ENCODE measurements at regions not wholly inside any gene's neighbourhood (a gene's known extent, or its start where the extent isn't known, plus 50 kb on each side); places are given as distances from the start of the nearest gene placed in this dataset.
"Not testable (repeated sequence)": the region's sequence is repeated elsewhere in the genome, so short reads cannot be mapped to it uniquely, and the experiment has no call there.

- H3K36me3 ChIP-seq = no peaks in the 10 kb centered on the region
- H3K27me3 ChIP-seq = no peaks in the 10 kb centered on the region
- in situ Hi-C loops (cut with MboI; ENCODE audit: low pct_ligation_motif_present in 1 of 4, low pct_unique_long_range_greater_than_20kb in 1 of 4, low sequenced_read_pairs in 3 of 4) = no loop called here
- DNase-seq = no peak
- 71 to 88% methylated on average over 11 to 15 of the region's 15 CpGs for WGBS, 2 donors (ENCODE audit: low coverage in 1 of 2)
- H3K4me3 ChIP-seq = no peak overlapping the region
- no peak overlapping the region for H3K27ac ChIP-seq
- TF ChIP-seq EP300 (IDR thresholded peaks at IDR 0.05; ENCODE audit: low read depth) = no peak
- TF ChIP-seq POLR2A (IDR thresholded peaks at IDR 0.05) = no peak
- TF ChIP-seq, protein P1, sequence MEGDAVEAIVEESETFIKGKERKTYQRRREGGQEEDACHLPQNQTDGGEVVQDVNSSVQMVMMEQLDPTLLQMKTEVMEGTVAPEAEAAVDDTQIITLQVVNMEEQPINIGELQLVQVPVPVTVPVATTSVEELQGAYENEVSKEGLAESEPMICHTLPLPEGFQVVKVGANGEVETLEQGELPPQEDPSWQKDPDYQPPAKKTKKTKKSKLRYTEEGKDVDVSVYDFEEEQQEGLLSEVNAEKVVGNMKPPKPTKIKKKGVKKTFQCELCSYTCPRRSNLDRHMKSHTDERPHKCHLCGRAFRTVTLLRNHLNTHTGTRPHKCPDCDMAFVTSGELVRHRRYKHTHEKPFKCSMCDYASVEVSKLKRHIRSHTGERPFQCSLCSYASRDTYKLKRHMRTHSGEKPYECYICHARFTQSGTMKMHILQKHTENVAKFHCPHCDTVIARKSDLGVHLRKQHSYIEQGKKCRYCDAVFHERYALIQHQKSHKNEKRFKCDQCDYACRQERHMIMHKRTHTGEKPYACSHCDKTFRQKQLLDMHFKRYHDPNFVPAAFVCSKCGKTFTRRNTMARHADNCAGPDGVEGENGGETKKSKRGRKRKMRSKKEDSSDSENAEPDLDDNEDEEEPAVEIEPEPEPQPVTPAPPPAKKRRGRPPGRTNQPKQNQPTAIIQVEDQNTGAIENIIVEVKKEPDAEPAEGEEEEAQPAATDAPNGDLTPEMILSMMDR (IDR thresholded peaks at IDR 0.05) = no peak
- TF ChIP-seq POLR2AphosphoS5 (IDR thresholded peaks at IDR 0.05) = no peak
- intact Hi-C loops (cut with DNase I; ENCODE audit: low total_unique reads) = no loop called here
- H3K4me1 ChIP-seq = no peaks in the 10 kb centered on the region
- H3K9me3 ChIP-seq = peaks cover 14 to 18% of the 10 kb centered on the region in 2 donors
These were observed 177.5 kb downstream of the MTCL1 start for GRCh38 chr18:8882632-8883408.

DNA sequence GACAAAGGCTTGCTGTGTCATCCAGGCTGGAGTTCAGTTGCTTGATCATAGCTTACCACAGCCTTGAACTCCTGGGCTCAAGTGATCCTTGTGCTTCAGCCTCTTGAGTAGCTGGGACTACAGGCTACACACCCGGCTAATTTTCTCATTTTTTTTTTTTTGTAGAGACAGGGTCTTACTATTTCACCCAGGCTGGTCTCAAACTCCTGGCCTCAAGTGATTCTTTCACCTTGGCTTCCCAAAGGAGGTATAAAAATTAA, 178.0 kb downstream of the MTCL1 start:
- Histone ChIP-seq H3K9me3 (peaks cover 14 to 18% of the 10 kb centered on the region in 2 donors), H3K36me3 (no peaks in the 10 kb centered on the region), H3K4me1 (no peaks in the 10 kb centered on the region), H3K4me3 (no peak overlapping the region), H3K27ac (no peak overlapping the region), H3K27me3 (no peaks in the 10 kb centered on the region)
- 89% methylated on average over 1 of the region's 1 CpG; no CpG with 5 or more reads in 1 of the 2 donors for WGBS, 2 donors (ENCODE audit: low coverage in 1 of 2)
- TF ChIP-seq POLR2A (IDR thresholded peaks at IDR 0.05) = no peak
- no peak for TF ChIP-seq EP300 (IDR thresholded peaks at IDR 0.05; ENCODE audit: low read depth)
- TF ChIP-seq, protein P1 (IDR thresholded peaks at IDR 0.05) = no peak
- TF ChIP-seq POLR2AphosphoS5 (IDR thresholded peaks at IDR 0.05) = no peak
- intact Hi-C loops (cut with DNase I; ENCODE audit: low total_unique reads) = no loop called here
- DNase-seq = no peak
- in situ Hi-C loops (cut with MboI; ENCODE audit: low pct_ligation_motif_present in 1 of 4, low pct_unique_long_range_greater_than_20kb in 1 of 4, low sequenced_read_pairs in 3 of 4) = no loop called here

- H3K9me3 ChIP-seq; in situ Hi-C loops (cut with MboI; ENCODE audit: low pct_ligation_motif_present in 1 of 4, low pct_unique_long_range_greater_than_20kb in 1 of 4, low sequenced_read_pairs in 3 of 4); H3K27ac ChIP-seq; H3K27me3 ChIP-seq; H3K36me3 ChIP-seq; intact Hi-C loops (cut with DNase I; ENCODE audit: low total_unique reads); DNase-seq; H3K4me3 ChIP-seq; H3K4me1 ChIP-seq: not testable (repeated sequence)
- WGBS, 2 donors (ENCODE audit: low coverage in 1 of 2) = 91 to 94% methylated on average over 2 of the region's 2 CpGs
These were observed 182.5 kb downstream of the MTCL1 start for GRCh38 chr18:8887877-8888276.

DNA sequence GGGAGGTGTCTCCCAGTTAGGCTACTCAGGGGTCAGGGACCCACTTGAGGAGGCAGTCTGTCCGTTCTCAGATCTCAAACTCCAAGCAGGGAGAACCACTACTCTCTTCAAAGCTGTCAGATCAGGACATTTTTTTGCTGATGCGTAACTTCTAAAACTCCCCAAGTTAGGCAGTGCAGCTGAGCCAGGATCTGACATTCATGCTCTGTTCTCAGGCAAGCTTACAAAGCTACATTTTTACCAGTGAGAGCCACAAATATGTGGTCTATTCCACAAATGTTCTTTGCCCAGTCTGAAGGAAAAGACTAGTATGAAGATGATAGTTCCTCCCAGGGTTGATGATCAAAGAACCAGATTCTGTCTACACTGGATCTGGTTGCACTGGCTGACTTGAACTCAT, 184.1 kb downstream of the MTCL1 start:
- H3K4me3 ChIP-seq = no peak overlapping the region
- DNase-seq = no peak
- no peaks in the 10 kb centered on the region for H3K27me3 ChIP-seq
- no peaks in the 10 kb centered on the region for H3K36me3 ChIP-seq
- 70% methylated on average over 2 of the region's 2 CpGs; no CpG with 5 or more reads in 1 of the 2 donors for WGBS, 2 donors (ENCODE audit: low coverage in 1 of 2)
- H3K27ac ChIP-seq = no peak overlapping the region
- H3K9me3 ChIP-seq = no peaks in the 10 kb centered on the region
- in situ Hi-C loops (cut with MboI; ENCODE audit: low pct_ligation_motif_present in 1 of 4, low pct_unique_long_range_greater_than_20kb in 1 of 4, low sequenced_read_pairs in 3 of 4) (no loop called here), intact Hi-C loops (cut with DNase I; ENCODE audit: low total_unique reads) (no loop called here)
- peaks cover 0 to 7% (median 3%) of the 10 kb centered on the region in 4 donors for H3K4me1 ChIP-seq
- TF ChIP-seq POLR2AphosphoS5 (IDR thresholded peaks at IDR 0.05) (no peak), POLR2A (IDR thresholded peaks at IDR 0.05) (no peak), EP300 (IDR thresholded peaks at IDR 0.05; ENCODE audit: low read depth) (no peak)
- TF ChIP-seq, protein P1 (IDR thresholded peaks at IDR 0.05) = no peak

DNA sequence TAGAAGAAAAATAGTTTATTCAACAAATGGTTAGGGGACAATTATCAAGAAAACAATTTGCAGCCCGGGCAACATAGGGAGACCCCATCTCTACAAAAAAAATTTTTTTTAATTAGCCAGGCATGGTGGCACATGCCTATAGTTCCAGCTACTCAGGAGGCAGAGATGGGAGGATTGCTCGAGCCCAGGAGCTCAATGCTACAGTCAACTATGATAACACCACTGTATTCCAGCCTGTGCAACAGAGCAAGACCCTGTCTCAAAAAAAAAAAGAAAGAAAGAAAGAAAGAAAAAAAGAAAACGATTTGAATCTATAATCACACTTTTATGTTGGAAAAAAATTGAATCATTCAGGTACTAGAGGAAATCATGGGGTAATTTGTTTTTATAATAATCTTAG, 185.1 kb downstream of the MTCL1 start:
- H3K27ac ChIP-seq; H3K4me3 ChIP-seq; H3K36me3 ChIP-seq; H3K9me3 ChIP-seq; intact Hi-C loops (cut with DNase I; ENCODE audit: low total_unique reads); H3K27me3 ChIP-seq; in situ Hi-C loops (cut with MboI; ENCODE audit: low pct_ligation_motif_present in 1 of 4, low pct_unique_long_range_greater_than_20kb in 1 of 4, low sequenced_read_pairs in 3 of 4); DNase-seq; H3K4me1 ChIP-seq: not testable (repeated sequence)
- WGBS, 2 donors (ENCODE audit: low coverage in 1 of 2) = 33 to 46% methylated on average over 1 to 3 of the region's 3 CpGs

Data from transverse colon (tissue), 4 donors.